ENCODE measurements at regions not wholly inside any gene's neighbourhood (a gene's known extent, or its start where the extent isn't known, plus 50 kb on each side); places are given as distances from the start of the nearest gene placed in this dataset.

DNA sequence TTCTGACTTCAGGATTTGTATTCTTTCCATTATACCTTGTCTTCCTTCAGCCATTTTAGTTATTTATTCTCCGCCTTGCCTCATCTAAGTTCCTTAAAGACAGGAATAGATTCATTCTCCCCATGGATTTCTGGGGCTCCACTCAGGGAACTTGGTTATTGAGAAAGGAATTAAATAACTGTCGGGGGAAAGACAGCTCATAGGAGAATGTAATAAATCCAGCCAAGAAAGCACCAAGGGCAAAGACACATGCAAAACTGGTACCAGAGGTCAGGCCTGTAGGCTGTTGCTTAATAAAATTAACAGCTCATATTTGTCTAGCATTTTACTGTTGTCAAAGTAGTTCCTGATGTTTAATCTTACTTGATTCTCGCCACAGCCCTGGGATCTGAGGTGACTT is 357.2 kb downstream of the TMEM38B start:
- 79 to 80% methylated on average over 3 of the region's 3 CpGs for WGBS, 2 donors

GRCh38 chr9:106052166-106052565 is 357.8 kb downstream of the TMEM38B start:
- Histone ChIP-seq H3K4me3 (no peak overlapping the region), H3K4me1 (no peaks in the 10 kb centered on the region), H3K27ac (no peak overlapping the region), H3K27me3 (no peaks in the 10 kb centered on the region), H3K9me3 (peaks cover 0 to 17% (median 0%) of the 10 kb centered on the region in 4 donors), H3K36me3 (no peaks in the 10 kb centered on the region)
- DNase-seq (ENCODE audit: low spot score in 2 of 2): no peak
- TF ChIP-seq POLR2A (IDR thresholded peaks at IDR 0.05): no peak
- TF ChIP-seq EP300 (IDR thresholded peaks at IDR 0.05): no peak
- TF ChIP-seq, protein P1, sequence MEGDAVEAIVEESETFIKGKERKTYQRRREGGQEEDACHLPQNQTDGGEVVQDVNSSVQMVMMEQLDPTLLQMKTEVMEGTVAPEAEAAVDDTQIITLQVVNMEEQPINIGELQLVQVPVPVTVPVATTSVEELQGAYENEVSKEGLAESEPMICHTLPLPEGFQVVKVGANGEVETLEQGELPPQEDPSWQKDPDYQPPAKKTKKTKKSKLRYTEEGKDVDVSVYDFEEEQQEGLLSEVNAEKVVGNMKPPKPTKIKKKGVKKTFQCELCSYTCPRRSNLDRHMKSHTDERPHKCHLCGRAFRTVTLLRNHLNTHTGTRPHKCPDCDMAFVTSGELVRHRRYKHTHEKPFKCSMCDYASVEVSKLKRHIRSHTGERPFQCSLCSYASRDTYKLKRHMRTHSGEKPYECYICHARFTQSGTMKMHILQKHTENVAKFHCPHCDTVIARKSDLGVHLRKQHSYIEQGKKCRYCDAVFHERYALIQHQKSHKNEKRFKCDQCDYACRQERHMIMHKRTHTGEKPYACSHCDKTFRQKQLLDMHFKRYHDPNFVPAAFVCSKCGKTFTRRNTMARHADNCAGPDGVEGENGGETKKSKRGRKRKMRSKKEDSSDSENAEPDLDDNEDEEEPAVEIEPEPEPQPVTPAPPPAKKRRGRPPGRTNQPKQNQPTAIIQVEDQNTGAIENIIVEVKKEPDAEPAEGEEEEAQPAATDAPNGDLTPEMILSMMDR (IDR thresholded peaks at IDR 0.05): no peak
- WGBS, 2 donors: 60 to 64% methylated on average over 2 of the region's 2 CpGs

More for the DNA sequence above, 357.2 kb downstream of the TMEM38B start:
- Histone ChIP-seq H3K9me3 (peaks cover 0 to 23% (median 0%) of the 10 kb centered on the region in 4 donors), H3K4me3 (no peak overlapping the region), H3K4me1 (no peaks in the 10 kb centered on the region), H3K27ac (no peak overlapping the region), H3K36me3 (no peaks in the 10 kb centered on the region), H3K27me3 (no peaks in the 10 kb centered on the region)
- TF ChIP-seq POLR2A (IDR thresholded peaks at IDR 0.05) (no peak), EP300 (IDR thresholded peaks at IDR 0.05) (no peak)
- TF ChIP-seq, protein P1 (IDR thresholded peaks at IDR 0.05): no peak
- DNase-seq (ENCODE audit: low spot score in 2 of 2): no peak

- 23 to 39% methylated on average over 2 of the region's 2 CpGs for WGBS, 2 donors
- no peaks in the 10 kb centered on the region for H3K27me3 ChIP-seq
- H3K27ac ChIP-seq: no peak overlapping the region
- peaks cover 0 to 11% (median 0%) of the 10 kb centered on the region in 4 donors for H3K9me3 ChIP-seq
- no peak for DNase-seq (ENCODE audit: low spot score in 2 of 2)
- H3K4me1 ChIP-seq: no peaks in the 10 kb centered on the region
- H3K36me3 ChIP-seq: no peaks in the 10 kb centered on the region
- TF ChIP-seq POLR2A (IDR thresholded peaks at IDR 0.05): no peak
- TF ChIP-seq, protein P1 (IDR thresholded peaks at IDR 0.05): no peak
- H3K4me3 ChIP-seq: no peak overlapping the region
These were observed 358.4 kb downstream of the TMEM38B start for GRCh38 chr9:106052735-106053134.

GRCh38 chr9:106056328-106056727 is 362.0 kb downstream of the TMEM38B start:
- Histone ChIP-seq H3K36me3 (no peaks in the 10 kb centered on the region), H3K27ac (no peak overlapping the region), H3K9me3 (peaks cover 0 to 4% (median 0%) of the 10 kb centered on the region in 4 donors), H3K4me3 (no peak overlapping the region), H3K4me1 (no peaks in the 10 kb centered on the region), H3K27me3 (no peaks in the 10 kb centered on the region)
- TF ChIP-seq POLR2A (IDR thresholded peaks at IDR 0.05) (no peak), EP300 (IDR thresholded peaks at IDR 0.05) (no peak)
- TF ChIP-seq, protein P1 (IDR thresholded peaks at IDR 0.05): no peak
- no peak for DNase-seq (ENCODE audit: low spot score in 2 of 2)

- Histone ChIP-seq H3K36me3 (no peaks in the 10 kb centered on the region), H3K27me3 (no peaks in the 10 kb centered on the region), H3K27ac (no peak overlapping the region), H3K4me3 (no peak overlapping the region), H3K4me1 (no peaks in the 10 kb centered on the region), H3K9me3 (peaks cover 0 to 4% (median 0%) of the 10 kb centered on the region in 4 donors)
- TF ChIP-seq EP300 (IDR thresholded peaks at IDR 0.05): no peak
- TF ChIP-seq POLR2A (IDR thresholded peaks at IDR 0.05): no peak
- TF ChIP-seq, protein P1 (IDR thresholded peaks at IDR 0.05): no peak
- WGBS, 2 donors: 93 to 96% methylated on average over 4 to 8 of the region's 8 CpGs
- DNase-seq (ENCODE audit: low spot score in 2 of 2): no peak
These were observed 364.1 kb downstream of the TMEM38B start for GRCh38 chr9:106058460-106058859.
